Hepatocyte (in vitro differentiated cells): ENCODE measurements at regions not wholly inside any gene's neighbourhood (a gene's known extent, or its start where the extent isn't known, plus 50 kb on each side); places are given as distances from the start of the nearest gene placed in this dataset.

Experiments used
- CTCF ChIP-seq: fragments of 200-600 bp; sonication (generic); IDR thresholded peaks from 2 replicates; pipeline ENCODE4 v1.5.1; 2016; ENCODE audit warnings: antibody characterized with exemption, mild to moderate bottlenecking; ENCODE audit not compliant: poor library complexity
- EZH2 ChIP-seq: fragments of 200-600 bp; sonication (generic); IDR thresholded peaks from 2 replicates; pipeline ENCODE4 v1.6.1; 2016; ENCODE audit warnings: antibody characterized with exemption, mild to moderate bottlenecking, borderline replicate concordance
- EZH2phosphoT487 ChIP-seq: fragments of 200-600 bp; sonication (generic); IDR thresholded peaks from one replicate; pipeline ENCODE4 v1.6.1; 2018; ENCODE audit warnings: antibody characterized with exemption, mild to moderate bottlenecking, low read depth, moderate library complexity; ENCODE audit not compliant: unreplicated experiment, severe bottlenecking

GRCh38 chr11:105332171-105332570 lies 192.6 kb upstream of the CARD18 start:
- TF ChIP-seq CTCF (no peak), EZH2 (no peak), EZH2phosphoT487 (no peak)
